HG02571 (cell line): ENCODE measurements at regions not wholly inside any gene's neighbourhood (a gene's known extent, or its start where the extent isn't known, plus 50 kb on each side); places are given as distances from the start of the nearest gene placed in this dataset.
"Not testable (repeated sequence)": the region's sequence is repeated elsewhere in the genome, so short reads cannot be mapped to it uniquely, and the experiment has no call there.

Source experiments
- ATAC-seq: cut with Tn5 transposase; IDR thresholded peaks from one replicate; pipeline ENCODE4 v1.9.1; 2021; ENCODE audit warnings: mild to moderate bottlenecking, moderate library complexity; ENCODE audit not compliant: unreplicated experiment

DNA sequence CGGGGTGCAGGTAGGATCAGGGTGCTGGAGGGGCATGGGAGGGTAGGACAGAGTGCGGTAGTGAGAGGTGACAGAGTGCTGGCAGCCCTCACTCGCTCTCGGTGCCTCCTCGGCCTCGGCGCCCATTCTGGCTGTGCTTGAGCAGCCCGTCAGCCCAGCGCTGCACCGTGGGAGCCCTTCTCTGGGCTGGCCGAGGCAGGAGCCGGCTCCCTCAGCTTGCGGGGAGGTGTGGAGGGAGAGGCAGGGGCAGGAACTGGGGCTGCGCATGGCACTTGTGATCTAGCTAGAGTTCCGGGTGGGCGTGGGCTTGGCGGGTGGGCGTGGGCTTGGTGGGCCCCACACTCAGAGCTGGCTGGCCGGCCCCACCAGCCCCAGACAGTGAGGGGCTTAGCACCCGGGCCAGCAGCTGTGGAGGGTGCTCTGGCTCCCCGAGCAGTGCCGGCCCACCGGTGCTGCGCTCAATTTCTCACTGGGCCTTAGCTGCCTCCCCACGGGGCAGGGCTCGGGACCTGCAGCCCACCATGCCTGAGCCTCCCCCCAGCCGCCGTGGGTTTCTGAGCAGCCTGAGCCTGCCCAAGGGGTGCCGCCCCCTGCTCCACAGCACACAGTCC lies 112.8 kb upstream of the DUSP22 start:
- ATAC-seq = no peak

DNA sequence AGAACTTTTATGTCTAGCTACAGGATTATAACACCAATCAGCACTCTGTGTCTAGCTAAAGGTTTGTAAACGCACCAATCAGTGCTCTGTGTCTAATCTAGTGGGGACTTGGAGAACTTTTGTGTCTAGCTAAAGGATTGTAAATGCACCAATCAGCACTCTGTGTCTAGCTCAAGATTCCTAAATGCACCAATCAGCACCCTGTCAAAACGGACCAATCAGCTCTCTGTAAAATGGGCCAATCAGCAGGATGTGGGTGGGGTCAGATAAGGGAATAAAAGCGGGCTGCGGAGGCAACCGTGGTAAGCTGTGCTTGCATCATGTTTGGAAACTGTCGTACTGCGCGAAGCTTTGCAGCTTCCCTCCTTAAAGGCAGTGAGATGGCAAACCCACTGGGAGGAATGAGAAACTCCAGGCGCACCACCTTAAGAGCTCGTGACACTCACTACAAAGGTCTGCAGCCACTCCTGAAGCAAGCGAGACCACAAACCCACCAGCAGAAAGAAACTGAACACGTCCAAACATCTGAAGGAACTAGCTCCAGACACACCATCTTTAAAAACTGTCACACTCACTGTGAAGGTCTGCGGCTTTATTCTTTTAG lies 112.1 kb upstream of the DUSP22 start:
- ATAC-seq = not testable (repeated sequence)

DNA sequence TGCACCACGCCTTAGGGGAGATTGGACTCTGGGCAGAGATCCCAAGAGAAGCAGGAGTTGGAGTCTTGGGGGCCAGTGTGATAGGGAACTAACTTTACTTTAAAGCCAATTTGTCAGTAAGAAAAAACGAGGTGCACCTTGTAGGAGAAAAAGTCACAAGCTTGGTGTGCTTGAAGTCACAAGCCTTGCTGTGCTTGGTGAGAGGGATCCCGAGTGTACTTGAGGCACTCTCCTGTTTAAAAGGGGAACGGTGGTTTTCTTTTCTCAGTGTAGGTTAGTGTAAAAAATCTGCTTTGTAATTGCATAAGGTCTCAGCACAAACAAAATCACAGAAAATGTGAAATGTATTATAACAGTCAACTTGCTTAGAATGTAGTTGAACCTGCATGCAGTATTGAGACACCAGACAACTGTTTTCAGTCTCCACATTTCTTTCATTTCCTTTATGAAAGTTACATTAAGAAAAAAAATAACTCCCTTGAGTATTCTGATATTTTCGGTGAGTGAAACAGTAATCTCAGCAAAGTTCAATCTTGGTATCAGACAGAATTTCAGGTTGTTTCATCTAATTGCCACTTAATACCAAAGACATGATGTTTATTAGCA lies 111.1 kb upstream of the DUSP22 start:
- no peak for ATAC-seq

DNA sequence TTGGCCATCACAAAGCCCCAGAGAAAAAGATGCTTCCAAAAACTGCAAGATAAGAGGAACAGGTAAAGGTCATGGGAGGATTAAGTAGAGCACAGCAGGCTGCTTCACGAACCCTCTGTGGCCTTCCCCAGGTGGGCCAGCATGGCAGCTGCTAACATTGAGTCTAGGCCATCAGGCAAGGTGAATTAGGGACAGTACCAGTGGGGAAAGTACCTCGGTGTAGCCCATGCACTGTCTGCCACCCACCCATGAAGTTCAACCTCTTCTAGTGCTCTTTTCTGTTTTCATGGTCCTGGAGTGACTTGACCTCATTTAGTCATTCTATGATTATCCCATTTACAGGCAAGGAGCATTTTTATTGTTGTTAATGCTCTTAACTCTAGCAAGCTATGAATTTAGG lies 108.6 kb upstream of the DUSP22 start:
- no peak for ATAC-seq

DNA sequence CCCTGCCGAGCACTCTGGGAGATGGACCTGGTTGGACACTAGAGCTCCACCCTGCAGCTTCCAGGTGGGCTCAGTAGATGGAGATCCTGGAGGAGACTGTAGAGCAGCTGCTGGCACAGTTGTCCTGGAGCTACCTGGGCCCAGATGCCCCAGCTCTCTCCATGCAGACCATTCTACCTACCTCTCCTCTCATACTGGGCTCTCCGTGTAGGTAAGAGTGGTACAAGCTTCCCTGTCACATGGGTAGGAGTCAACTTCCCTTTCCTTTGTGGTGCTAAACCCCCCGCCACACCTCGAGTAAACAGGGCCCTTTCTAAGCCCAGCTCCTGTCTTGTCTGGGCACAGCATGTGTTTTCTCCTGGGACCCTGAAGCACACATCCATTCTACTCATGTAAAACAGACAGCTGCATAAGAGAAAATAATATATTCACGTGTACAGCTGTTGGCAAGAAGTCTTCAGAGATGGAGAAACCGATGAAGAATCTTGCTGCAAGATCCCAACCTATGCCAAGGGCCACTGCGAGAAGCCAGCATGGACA lies 108.1 kb upstream of the DUSP22 start:
- no peak for ATAC-seq

DNA sequence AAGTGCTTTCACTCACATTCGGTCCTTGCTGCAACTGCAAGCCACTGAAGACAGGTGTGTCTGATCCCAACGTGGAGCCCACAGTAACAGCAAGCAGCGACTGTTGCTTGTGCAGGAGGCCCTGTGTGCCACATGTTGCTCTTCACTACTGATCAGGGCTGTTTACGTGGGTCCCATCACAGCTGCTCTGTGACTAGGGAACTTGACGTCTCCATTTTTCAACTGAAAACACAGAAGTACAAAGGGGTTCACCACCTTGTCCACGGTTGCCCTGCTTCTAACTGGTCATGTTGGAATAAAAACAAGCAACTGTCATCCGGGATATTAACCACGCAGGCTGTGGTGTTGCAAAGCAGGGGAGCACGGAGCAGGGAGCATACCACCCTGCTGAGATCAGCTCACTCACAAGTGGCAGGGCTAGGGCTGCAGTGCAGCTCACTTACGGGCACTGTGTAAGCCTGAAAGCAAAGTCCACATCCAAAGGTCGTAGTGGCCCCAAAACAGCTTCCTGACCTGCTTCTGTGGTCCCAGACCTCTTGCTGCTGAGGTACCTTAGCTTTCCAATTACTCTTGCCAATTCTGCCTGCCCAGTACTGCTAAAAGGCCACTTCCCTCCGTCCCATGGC lies 105.8 kb upstream of the DUSP22 start:
- no peak for ATAC-seq

DNA sequence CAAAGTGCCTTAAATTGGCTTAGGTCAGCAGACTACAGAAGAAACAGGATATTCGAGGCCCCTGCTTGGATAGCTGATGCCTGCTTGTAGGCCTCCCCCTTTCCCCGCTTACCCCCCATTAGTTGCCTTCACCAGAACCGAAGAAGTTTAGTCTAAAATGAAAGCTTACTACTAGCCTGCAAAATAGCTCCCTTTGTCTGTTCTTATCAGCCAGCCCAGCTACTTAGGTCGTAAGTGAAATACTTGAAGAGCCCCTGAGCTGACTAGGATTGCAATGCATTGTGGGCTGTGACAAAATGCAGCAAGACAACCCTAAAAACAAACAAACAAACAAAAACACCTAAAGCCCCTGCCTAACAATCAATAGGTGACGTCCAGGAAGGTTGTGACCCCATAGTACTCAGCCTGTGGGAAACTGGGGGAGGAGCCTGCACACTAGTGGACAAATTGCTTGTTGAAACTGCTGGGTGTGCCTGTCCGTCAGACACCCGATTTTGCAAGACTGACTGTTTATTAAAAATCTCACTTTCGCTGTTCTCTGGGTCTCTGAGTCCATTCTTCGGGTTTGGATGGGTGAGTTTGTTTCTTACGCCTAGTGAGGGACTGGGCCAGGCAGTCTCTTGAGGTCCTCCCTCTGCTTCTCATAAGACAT lies 105.0 kb upstream of the DUSP22 start:
- no peak for ATAC-seq

DNA sequence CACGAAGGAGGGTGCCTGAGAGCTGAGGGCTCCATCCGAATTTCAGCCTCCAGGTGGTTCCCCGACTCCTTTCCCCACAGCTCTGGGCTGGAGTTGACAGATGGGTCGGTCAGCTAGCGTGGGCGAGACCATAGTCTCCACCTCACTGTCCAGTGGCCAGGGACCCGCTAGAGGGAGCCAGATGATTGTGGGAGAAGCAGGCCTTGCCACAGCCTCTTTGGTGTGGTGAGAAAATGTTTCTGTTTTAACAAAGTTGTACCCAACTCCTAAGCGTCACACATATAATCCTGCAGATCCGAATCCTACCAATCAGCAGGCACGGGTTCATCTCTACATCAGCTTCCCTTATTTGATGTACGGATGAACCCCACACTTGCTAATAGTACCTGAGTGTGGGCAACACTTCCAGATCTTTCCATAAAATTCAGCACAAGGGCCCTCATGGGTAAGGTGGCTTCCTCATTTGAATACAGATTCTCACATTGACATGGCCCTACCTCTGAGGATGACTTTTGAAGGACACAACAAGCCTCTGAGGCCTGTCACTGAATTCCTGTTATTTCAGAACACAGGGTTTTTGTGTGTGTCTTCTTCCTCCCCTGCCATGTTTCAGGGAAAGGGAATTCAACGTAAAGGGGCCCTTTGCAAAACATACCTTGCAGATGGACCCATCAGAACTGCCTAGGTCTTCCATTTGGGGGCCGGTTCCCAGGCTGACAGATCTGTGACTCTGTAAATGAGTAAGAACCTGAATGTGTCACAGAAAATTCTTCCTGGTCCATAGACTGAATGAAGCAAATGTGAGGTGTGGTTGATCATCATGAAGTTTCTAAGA lies 103.2 kb upstream of the DUSP22 start:
- peak; percentile 70 for ATAC-seq

DNA sequence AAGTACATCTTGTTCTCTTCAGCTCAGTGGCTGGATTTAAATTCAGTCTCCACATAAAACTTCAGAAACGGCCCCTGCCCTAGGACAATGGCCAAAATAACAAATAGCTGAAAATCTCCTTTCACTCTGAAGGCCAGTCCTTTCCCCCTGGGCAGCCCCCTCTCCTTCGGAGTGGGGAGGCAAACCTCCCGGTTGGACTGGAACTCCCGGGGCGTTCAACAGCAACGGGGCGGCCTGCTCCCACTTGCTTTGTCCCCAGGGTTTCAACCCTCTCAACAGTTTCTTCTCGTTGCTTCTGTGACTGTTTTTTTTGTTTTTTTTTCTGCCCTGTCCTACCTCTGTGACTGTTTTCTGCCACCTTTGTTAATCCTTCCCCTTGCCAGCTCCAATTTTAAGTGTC lies 102.6 kb upstream of the DUSP22 start:
- no peak for ATAC-seq

DNA sequence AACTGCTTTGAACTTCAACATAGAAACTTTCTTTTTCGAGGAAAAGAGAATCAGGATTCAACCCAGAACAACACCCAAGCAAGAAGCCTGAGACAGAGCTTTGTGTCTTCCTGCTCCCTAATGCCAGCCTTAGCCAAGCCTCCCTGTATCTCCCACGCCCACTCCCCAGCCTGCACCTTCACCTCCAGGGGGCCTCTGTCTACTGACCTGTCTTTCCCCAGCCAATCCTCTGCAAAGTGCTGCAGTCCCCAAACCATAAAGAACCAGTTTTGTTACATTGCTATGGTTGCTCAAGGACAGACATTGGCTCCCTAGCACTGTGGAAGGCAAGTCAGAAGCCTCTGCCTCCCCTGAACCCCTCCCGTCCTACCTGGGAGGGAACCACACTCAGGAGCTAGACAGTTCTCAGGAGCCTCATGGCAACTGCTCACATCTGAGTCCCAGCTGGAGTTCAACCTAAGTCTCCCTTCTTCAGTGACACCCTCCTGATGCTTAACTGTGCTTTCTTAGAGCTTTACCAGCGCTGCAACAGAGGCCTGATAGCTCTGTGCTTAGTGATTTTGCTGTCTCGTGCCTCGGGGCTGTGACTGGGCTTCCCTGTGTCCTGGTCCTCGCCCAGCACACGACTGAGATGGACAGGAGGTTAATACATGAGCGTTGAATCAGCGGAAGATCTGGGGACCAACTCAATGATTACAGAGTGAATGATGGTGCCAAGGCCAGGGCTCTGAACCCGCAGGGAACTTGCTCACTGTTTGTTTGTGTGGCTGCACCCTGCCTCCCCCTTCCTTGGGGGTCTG lies 101.5 kb upstream of the DUSP22 start:
- ATAC-seq = no peak

DNA sequence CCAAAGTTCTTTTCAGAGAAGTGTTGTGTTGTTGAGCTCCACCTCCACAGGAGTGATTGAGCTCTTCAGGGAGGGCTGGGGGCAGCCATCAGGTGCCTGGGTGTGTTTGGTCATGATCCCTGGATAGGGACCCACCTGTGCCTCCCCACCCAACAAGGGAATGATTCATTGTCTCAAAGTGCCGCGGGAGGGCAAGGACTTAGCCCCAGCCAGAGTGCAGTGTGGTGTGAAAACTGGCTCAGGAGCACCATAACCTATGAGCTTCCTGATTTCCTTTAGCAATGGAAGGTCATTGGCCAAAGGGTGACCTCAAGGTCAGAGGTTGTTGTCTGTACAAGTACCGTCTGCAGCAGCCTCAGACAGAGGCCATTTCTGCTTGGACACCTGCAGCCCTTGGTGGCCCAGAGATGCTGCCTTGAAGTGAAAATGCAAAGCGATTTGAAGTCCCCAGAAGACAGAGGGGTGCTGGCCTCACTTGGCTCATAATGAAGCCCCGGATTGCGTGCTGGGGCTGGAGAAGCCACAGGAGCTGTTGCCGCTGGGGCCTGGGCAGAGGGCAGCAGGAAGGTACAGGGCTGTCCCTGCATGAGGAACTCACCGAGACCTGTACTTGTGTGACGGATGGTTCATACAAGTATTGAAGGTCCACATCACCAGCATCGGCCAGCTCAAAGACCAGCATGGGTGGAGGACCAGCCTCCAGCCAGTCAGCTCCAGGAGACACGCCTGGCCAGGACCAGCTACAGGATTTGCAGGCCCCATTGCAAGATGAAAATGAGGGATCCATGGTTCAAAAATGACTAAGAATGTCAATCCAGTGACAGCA lies 100.6 kb upstream of the DUSP22 start:
- no peak for ATAC-seq

DNA sequence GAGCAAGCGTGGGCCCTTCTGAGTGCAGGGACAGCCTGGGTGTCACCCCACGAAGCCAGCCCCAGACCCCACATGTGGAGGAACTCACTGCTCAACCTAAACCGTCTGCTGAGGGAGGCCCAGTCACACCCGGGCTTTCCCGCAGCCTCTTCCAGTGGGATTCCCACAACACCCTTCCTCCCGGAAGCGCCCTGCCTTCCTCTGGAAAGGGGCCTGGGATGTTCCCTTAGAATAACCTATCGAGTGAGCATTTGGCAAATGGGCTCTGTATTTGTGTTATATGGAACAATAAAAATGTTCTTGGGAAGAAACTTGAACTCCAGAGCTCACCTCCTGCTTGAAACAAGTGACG lies 100.0 kb upstream of the DUSP22 start:
- no peak for ATAC-seq

DNA sequence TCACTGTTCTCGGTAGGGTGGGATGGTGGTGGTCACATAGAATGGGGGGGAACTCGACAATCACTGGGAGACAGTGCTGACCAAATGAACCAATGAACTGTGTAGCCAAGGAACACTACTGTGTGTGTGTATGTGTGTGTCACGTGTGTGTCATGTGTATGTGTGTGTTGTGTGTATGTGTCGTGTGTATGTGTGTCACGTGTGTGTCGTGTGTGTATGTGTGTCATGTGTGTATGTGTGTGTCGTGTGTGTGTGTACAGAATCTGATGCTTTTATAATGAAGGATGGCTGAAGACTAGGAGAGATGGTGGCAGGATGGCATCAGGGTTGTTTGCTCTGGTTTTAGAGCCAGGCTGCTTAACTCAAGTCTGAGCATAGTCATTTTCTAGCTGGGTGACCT lies 99.1 kb upstream of the DUSP22 start:
- ATAC-seq = no peak

DNA sequence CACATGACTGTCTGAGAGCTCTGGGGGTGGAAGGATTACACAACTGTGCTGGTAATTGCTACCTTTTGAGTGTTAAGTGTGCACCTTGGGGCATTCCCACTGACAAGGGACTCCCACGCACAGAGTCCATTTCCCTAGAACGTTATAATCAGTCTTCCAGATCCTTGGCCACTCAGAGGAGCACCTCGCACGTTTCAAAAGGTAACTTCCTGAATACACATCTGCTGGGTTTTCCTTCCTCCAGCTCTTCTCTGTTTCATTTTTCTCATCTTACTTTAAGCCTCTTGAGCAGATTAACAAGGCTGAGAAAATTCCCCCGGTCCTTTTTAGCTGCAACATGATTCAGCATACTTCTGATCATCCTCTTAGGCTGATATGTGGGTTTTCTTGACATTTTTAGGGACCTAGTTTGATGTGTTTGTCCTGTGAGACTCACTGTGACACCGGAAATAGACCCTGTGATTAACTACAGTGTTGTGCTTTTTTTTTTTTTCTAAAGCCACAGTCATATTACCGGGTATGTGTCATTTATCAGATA lies 98.4 kb upstream of the DUSP22 start:
- no peak for ATAC-seq

DNA sequence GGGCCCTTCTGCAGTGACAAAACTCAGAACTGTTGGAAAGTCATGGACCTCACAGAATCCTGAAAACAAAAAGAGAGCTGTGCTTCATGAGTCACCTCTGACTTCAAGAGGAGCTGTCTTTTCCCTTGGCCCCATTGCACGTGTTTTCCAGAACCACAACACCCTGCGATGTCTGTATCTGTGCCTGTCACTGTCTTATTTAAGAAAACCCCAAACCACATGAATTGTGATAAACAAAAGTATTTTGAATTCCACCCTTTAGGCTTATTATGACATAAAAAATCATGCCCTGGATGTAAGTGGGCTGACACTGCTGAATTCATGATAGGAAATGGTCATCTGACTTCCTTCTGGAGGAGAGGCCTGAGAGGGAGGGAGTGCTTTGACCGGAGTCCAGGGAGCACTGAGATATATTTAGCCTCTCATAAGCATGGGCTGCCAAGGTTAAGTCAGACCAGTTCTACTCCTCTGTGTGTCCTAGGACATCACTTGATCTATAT lies 96.4 kb upstream of the DUSP22 start:
- no peak for ATAC-seq

DNA sequence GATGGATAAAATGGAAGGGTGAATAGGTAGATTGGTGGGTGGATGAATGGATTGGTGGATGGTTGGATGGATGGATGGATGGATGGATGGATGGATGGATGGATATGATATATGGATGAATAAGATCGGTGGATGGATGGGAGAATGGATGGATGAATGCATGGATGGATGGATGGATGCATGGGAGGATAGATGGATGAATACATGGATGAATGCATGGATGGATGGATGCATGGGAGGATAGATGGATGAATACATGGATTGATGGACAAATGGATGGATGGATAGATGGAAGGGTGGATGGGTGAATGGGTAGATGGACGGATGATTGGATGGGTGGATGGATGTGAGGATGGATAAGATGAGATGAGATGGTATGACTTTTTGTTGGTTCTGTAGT lies 95.7 kb upstream of the DUSP22 start:
- no peak for ATAC-seq

DNA sequence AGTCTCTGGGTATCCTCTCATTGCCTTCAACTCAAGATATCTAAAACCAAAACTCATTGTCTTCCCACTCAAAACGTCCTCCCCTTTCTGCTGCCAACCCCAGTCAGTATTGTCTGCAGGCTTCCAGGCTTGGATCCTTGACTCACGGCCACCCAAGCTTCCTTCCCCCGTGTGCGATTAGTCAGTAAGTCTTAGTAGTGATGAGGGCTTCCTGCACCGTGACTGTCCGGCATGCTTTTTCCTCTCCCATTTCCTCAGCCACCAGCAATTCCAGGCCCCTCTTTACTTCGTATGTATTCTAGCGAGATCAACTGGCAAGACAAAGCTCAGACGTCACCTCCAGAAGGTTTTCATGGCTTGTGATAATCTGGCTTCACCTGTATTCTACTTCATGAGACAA lies 88.6 kb upstream of the DUSP22 start:
- ATAC-seq = no peak

DNA sequence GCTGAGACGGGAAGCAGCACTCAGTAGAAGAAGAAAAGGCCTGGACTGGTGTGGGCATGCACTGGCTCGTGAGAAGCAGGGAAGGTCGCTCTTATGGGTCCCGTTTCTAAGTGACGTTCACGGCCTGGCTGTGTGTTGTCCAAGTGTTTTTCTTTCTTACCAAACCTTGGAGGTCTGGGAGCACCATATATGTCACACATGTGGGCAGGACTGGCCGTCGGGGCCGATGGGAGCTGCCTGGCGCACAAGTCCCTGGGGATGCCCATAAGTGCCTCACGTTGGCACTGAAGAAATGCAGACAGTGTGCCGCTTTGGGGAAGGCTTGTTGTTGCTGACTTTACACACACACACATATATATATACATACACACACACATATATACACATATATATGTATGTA lies 86.0 kb upstream of the DUSP22 start:
- ATAC-seq = no peak

DNA sequence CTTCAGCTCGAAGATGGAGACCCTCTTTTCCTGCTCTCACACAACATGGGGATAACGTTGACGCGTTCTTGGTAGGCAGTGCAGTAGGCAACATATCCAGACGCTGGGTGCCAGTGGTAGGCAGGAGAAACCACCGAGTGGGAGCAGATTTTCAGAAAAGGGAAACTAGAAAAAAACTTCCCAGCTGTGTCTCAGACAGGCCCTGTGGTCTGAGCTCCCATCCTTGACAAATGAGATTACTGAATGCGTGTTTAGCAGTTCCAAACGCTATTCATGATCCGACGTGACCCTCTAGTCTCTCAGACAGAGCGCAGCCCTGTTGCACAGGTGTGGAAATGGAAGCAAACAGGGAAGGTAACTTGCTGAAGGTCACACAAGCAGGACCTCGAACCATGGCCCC lies 83.9 kb upstream of the DUSP22 start:
- ATAC-seq = no peak
